Mucosa of rectum (tissue), 2 donors: ENCODE measurements at regions not wholly inside any gene's neighbourhood (a gene's known extent, or its start where the extent isn't known, plus 50 kb on each side); places are given as distances from the start of the nearest gene placed in this dataset.

Experiments used
- H3K27ac ChIP-seq, 2 donors: one replicate each; pipeline ENCODE4 v1.7.0; 2013; ENCODE audit warnings: inconsistent platforms in 2 of 2, low read depth in 2 of 2, low read length in 2 of 2
- H3K27me3 ChIP-seq, 2 donors: one replicate each; pipeline ENCODE4 v1.7.0; 2013; ENCODE audit warnings: low read length in 2 of 2; ENCODE audit not compliant: control insufficient read depth in 2 of 2, insufficient read depth in 2 of 2
- H3K36me3 ChIP-seq, 2 donors: one replicate each; pipeline ENCODE4 v1.7.0; 2013; ENCODE audit warnings: low read length in 2 of 2; ENCODE audit not compliant: control insufficient read depth in 2 of 2, insufficient read depth in 2 of 2
- H3K4me1 ChIP-seq, 2 donors: one replicate each; pipeline ENCODE4 v1.7.0; 2013; ENCODE audit warnings: low read length in 2 of 2, mild to moderate bottlenecking in 1 of 2; ENCODE audit not compliant: control insufficient read depth in 2 of 2, insufficient read depth in 2 of 2
- H3K4me3 ChIP-seq, 2 donors: one replicate each; pipeline ENCODE4 v1.7.0; 2013; ENCODE audit warnings: low read length in 2 of 2
- H3K9ac ChIP-seq, 2 donors: one replicate each; pipeline ENCODE4 v1.7.0; 2013; ENCODE audit warnings: low read length in 2 of 2, low read depth in 1 of 2, mild to moderate bottlenecking in 1 of 2
- H3K9me3 ChIP-seq, 2 donors: one replicate each; pipeline ENCODE4 v1.7.0; 2013; ENCODE audit warnings: low read length in 2 of 2; ENCODE audit not compliant: control insufficient read depth in 2 of 2
- donor health status: healthy.
- donor health status: Normal muscosa, but diverticular disease.

DNA sequence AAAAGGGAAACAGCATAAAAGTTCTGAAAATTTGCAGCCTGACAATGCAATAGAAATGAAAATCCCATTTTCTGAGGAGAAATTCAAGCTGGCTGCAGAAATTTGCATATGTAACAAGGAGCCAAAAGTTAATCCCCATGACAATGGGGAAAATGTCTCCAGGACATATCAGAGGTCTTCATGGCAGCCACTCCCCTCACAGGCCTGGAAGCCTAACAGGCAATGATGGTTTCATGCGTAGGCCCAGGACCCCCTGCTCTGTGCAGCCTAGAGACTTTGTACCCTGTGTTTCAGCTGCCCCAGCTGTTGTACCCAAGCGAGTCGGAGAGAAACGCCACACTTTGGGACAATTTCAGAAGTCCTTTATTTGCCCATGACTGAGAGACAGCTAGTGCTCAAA is 701.3 kb upstream of the KLHL1 start:
- H3K4me3 ChIP-seq = no peak overlapping the region
- H3K36me3 ChIP-seq = no peaks in the 10 kb centered on the region
- no peak overlapping the region for H3K27ac ChIP-seq
- no peaks in the 10 kb centered on the region for H3K4me1 ChIP-seq
- no peaks in the 10 kb centered on the region for H3K27me3 ChIP-seq
- H3K9me3 ChIP-seq = no peaks in the 10 kb centered on the region
- no peak overlapping the region for H3K9ac ChIP-seq

DNA sequence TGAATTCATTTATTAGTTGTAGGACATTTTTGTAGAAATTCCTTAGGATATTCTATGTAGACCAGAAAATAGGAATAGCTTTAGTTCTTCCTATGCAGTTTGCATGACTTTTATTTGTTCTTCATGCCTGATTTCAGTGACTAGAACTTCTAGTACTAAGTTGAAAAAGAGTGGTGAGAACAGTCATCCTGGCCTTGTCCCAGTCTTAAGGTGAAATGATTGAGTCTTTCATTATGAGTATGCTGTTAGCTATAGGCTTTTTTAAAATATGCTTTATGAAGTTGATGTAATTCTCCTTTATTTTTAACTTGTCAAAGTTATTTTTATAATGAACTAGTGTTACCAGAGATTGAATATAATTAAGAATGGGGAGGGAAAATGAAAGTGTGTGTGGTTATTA is 690.1 kb upstream of the KLHL1 start:
- Histone ChIP-seq H3K9me3 (no peaks in the 10 kb centered on the region), H3K27me3 (no peaks in the 10 kb centered on the region)

GRCh38 chr13:70795484-70795883 is 687.2 kb upstream of the KLHL1 start:
- Histone ChIP-seq H3K36me3 (no peaks in the 10 kb centered on the region), H3K4me1 (no peaks in the 10 kb centered on the region), H3K27me3 (no peaks in the 10 kb centered on the region), H3K27ac (no peak overlapping the region), H3K4me3 (no peak overlapping the region), H3K9me3 (no peaks in the 10 kb centered on the region), H3K9ac (no peak overlapping the region)

More for the DNA sequence above, 690.1 kb upstream of the KLHL1 start:
- H3K4me1 ChIP-seq = no peaks in the 10 kb centered on the region
- no peak overlapping the region for H3K9ac ChIP-seq
- H3K27ac ChIP-seq = no peak overlapping the region
- H3K36me3 ChIP-seq = no peaks in the 10 kb centered on the region
- H3K4me3 ChIP-seq = no peak overlapping the region

- no peak overlapping the region for H3K27ac ChIP-seq
- no peak overlapping the region for H3K4me3 ChIP-seq
- no peak overlapping the region for H3K9ac ChIP-seq
- H3K4me1 ChIP-seq = no peaks in the 10 kb centered on the region
- no peaks in the 10 kb centered on the region for H3K36me3 ChIP-seq
- H3K9me3 ChIP-seq = no peaks in the 10 kb centered on the region
- H3K27me3 ChIP-seq = no peaks in the 10 kb centered on the region
Observed at GRCh38 chr13:70792121-70792520, 683.9 kb upstream of the KLHL1 start.

DNA sequence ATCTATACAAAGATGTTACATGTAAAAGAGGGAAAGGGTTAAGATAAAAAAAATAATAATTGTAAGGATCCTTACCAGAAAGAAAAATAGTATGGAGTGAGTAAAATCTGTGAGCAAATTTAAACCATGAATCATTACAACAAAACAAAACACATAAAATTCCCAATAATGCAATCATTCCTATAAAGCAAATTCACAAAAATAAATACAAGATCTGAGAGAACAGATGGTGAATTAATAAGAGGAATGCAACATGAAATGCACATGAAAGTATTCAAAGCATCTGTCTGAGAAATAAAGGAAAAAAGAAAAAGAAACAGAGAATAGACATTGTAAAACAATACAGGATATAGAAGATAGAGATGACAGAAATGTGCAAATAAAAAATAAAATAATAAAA is 681.5 kb upstream of the KLHL1 start:
- no peak overlapping the region for H3K4me3 ChIP-seq
- H3K4me1 ChIP-seq = no peaks in the 10 kb centered on the region
- no peak overlapping the region for H3K27ac ChIP-seq
- no peak overlapping the region for H3K9ac ChIP-seq
- H3K27me3 ChIP-seq = no peaks in the 10 kb centered on the region
- H3K36me3 ChIP-seq = no peaks in the 10 kb centered on the region
- H3K9me3 ChIP-seq = no peaks in the 10 kb centered on the region

DNA sequence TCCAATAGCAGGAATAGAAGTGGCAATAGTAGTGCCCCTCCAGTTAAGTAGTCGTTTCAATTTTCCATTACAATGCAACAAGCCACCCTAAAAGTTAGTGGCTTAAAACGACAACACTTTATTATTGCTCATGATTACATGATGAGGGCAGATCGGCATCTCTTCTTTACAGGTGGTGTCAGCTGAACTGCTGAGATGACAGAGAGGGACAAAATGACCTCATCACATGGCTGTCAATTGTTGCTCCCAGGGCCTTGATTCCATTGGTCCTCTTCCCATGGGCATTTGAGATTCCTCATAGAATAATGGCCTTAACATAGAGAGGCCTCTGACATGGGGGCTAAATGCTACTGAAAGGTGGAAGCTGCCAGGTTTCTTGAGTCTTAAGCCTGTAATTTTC is 679.8 kb upstream of the KLHL1 start:
- H3K27me3 ChIP-seq = no peaks in the 10 kb centered on the region
- H3K4me3 ChIP-seq = no peak overlapping the region

DNA sequence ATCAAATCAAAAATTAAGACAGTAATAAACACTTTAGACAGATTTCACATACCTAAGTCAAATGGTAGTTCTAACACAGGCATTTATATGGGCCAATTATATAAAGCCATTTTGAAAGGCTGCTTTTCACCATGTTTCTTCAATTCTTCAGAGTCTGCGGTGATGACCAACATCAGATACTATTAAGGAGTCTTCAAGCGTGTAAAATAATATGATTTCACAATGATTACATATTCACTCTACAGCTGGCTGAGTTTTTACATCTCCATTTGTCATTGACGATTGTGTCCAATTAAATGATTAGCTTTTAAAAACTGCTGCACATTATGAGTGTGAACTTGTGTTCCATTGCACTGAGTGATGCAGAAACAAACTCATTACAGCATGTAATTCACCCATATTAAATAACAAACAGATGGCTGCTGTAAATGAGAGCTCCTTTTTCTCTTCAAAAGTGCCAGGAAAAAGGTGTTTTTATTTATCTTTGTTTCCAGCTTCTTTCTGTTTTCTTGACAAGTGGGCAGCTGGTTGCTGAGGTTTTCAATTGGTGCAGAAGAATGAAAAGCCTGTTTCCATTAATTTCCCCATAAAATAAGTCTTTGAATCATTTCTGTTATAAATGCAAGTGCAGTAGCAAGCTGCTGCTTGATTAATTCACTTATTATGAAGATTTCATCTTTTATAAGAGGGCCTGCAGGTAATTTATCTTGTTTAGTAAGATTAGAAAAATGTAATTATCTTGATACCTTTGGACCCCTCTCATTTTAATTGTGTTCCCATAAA is 676.1 kb upstream of the KLHL1 start:
- Histone ChIP-seq H3K9ac (no peak overlapping the region), H3K27me3 (no peaks in the 10 kb centered on the region), H3K36me3 (no peaks in the 10 kb centered on the region), H3K9me3 (no peaks in the 10 kb centered on the region), H3K4me3 (no peak overlapping the region), H3K4me1 (no peaks in the 10 kb centered on the region), H3K27ac (no peak overlapping the region)

More for the DNA sequence above, 679.8 kb upstream of the KLHL1 start:
- no peak overlapping the region for H3K27ac ChIP-seq
- no peaks in the 10 kb centered on the region for H3K4me1 ChIP-seq
- H3K36me3 ChIP-seq = no peaks in the 10 kb centered on the region
- no peaks in the 10 kb centered on the region for H3K9me3 ChIP-seq
- H3K9ac ChIP-seq = no peak overlapping the region

- no peaks in the 10 kb centered on the region for H3K4me1 ChIP-seq
- no peaks in the 10 kb centered on the region for H3K9me3 ChIP-seq
- H3K36me3 ChIP-seq = no peaks in the 10 kb centered on the region
- H3K4me3 ChIP-seq = no peak overlapping the region
- no peak overlapping the region for H3K9ac ChIP-seq
- H3K27me3 ChIP-seq = no peaks in the 10 kb centered on the region
- no peak overlapping the region for H3K27ac ChIP-seq
Observed at GRCh38 chr13:70769817-70770216, 661.6 kb upstream of the KLHL1 start.

- H3K4me3 ChIP-seq = no peak overlapping the region
- H3K27me3 ChIP-seq = no peaks in the 10 kb centered on the region
- H3K27ac ChIP-seq = no peak overlapping the region
- no peaks in the 10 kb centered on the region for H3K4me1 ChIP-seq
- H3K9ac ChIP-seq = no peak overlapping the region
- H3K9me3 ChIP-seq = no peaks in the 10 kb centered on the region
- H3K36me3 ChIP-seq = no peaks in the 10 kb centered on the region
Observed at GRCh38 chr13:70758932-70759331, 650.7 kb upstream of the KLHL1 start.

DNA sequence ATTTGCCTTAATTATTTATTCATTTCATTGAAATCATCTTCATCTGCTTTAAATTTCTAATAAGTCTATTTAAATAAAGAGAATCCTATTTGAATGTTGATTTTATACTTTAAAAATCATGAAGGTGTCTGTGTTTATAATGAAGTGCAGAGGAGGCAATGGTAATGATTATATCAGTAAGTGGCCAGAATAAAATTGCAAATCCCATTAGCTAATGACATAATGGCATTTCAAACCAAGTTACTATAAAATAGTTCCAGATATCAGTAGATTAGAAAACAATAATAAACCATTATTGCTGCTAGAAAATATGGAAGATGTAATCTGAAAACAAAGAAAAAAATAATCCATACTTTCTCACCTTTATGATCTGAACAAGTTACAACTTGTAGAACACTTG is 647.8 kb upstream of the KLHL1 start:
- no peaks in the 10 kb centered on the region for H3K36me3 ChIP-seq
- no peaks in the 10 kb centered on the region for H3K27me3 ChIP-seq
- no peak overlapping the region for H3K4me3 ChIP-seq
- H3K9me3 ChIP-seq = no peaks in the 10 kb centered on the region
- no peaks in the 10 kb centered on the region for H3K4me1 ChIP-seq
- no peak overlapping the region for H3K9ac ChIP-seq
- H3K27ac ChIP-seq = no peak overlapping the region
